ENCODE measurements at regions not wholly inside any gene's neighbourhood (a gene's known extent, or its start where the extent isn't known, plus 50 kb on each side); places are given as distances from the start of the nearest gene placed in this dataset.

DNA sequence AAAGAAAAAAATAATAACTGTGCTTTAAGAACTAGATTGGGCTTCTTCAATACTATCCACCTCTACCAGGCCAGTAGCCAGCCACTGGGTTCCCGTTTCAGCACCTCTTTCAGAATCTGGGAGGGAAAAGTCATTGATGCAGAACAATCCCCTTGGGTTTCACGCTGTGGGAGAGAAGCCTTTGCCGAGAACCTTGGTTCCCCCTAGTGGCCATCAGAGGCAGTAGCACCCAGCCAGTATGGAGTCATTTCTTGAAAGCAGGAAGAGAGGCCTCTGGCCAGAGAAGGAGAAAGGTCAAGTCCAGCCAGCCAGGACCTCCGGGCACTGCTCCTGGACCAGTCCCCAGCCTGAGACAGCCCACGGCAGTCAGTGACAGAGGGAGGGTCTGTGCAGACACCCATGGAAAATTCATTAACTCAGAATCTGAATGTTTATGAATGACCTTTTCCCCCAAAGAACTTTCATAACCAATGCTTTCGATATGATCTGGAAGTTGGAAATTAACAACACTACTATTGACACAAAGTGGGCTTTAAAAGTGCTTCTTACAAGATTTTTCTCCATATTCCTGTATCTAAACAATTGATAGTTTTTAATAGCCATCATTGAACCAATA is 51.2 kb upstream of the CDH5 start:
- DNase-seq (ENCODE audit: low spot score): peak; percentile 84
- FAIRE-seq: no peak

DNA sequence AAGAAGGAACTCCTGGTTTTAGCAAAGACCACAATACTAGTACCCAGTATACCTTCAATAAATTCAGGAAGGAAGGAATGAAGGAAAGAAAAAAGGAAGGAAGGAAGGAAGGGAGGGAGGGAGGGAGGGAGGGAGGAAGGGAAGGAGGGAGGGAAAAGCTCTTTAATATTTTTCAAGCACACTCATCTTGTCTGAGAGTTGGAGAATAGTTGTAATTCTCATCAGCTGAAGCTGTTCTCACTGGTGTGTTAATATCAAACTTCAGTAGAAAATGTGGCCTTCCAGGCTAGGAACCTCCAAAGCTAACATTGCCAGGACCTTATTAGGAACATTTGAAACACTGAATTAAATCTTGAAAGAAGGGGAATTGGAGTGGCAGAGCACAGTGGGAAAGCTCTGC is 55.2 kb upstream of the CDH5 start:
- no peak for FAIRE-seq
- no peak for DNase-seq (ENCODE audit: low spot score)

DNA sequence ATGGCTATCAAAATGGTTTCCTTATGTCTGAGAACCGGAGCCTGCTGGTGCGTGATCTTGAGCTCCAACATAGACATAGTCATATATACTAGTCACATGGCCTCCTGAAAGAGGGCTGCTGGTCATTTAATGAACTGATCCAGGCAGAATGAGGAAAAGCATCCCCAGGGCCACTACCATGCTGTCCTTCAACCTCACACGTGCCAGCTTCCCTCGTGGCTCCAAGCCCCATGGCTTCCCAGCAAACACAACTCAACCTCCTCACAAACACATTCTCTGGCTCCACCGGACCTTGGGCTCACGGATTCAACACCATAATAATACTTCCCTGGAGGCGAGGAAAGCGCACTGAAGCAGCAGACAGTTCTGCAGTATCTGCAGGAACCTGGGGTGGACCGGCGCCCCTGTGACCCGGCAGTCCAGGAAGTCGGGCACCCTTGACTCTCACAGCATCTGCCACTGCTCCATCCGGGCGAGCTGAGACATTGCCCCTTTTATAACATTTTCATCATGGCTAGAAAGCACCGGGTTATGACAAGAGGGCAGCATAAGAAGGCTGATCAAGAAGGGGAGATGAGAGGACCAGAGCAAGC is 57.2 kb upstream of the CDH5 start:
- FAIRE-seq (no peak), DNase-seq (ENCODE audit: low spot score) (no peak)

DNA sequence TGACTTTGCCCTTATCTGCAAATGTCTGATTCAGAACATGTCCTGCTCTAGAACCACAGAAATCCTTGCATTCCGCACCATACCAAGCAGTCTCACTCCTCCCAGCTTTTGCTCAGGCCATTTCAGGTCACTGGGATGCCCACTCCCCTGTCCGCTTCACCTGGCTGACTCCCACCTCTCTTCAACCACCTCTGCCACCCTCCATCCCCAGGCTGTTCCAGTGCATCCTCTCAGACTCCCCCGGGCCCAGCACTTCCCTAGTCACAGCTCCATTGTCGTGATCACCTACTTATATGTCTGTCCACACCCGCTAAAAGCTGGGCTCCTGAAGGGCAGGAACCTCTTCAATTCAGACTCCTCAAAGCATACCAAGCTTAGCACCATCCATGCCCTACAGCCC is 58.4 kb upstream of the CDH5 start:
- no peak for DNase-seq (ENCODE audit: low spot score)
- no peak for FAIRE-seq

DNA sequence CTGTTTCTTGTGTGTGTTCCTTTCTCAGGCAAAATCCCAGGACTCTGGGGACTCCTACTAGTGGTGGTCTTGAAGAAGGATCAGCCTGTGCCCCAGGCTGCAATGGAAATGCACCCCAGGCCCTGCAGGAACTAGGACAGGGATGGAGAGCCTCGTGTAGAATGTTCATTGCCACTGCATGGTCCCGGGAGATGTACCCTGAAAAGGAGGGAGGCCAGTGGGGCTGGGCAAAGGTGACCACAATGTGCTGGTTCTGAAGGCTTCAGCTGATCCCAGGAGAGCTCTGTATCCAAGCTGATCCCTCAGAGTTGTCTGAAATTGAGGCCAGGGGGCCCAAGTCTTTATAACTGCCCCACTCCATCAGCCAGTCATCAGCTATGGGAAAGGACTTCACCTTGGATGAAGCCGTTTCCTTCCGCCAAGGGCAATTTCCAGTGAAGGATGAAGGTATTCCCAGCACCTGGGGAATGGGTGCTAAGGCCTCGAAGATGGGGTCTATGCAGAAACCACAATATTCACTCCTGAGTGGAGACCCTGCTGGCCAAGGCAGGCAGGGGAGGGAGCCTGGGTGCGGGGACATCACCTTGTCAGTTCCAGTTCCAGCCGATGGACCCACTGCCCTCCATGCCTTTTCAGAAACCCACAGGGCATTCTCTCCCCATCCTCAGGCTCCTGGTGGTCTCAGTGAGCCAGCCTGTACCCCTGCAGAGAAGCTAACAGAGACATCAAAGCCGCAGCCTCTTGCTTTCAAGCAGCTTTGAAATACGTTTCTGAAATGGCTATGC is 59.9 kb upstream of the CDH5 start:
- no peak for FAIRE-seq

DNA sequence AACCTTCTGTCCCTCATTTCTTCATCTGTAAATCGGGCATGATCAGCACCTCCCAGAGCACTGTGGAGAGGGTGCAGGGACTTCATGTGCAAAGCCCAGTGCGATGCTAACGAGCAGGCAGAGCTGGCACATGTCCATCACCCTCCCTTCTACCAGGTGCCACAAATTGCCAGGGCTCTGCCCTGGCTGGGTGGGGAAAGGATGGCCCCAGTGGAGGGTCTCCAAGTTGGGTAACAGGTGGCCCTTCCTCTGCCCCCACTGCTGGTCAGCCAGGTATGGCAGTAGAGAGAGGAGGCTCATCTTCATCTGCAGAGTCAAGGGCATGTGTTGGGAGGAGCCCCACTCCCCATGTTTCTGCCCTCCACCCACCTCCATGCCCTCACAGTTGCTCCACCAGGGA is 61.5 kb upstream of the CDH5 start:
- DNase-seq (ENCODE audit: low spot score) (no peak), FAIRE-seq (no peak)

More for the DNA sequence above, 59.9 kb upstream of the CDH5 start:
- DNase-seq (ENCODE audit: low spot score): no peak

DNA sequence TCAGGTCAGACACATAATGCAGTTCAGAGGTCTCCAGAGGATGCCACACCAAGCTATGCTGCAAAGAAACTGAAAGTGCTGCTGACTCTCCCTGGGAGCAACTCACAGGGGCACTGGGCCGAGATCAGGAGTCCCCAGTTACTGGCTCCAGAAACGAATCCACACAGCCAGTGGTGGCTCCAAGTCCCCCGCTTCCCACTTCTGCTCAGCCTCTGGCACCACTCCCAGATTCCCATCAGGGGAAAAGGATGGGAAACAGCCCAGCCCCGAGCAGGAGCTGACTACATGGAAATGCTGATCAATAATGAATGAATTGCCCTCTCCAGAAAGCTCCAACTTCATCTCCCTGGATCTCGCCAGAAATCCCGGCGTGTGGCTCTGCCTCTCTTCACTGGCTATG is 62.3 kb upstream of the CDH5 start:
- no peak for FAIRE-seq
- no peak for DNase-seq (ENCODE audit: low spot score)

DNA sequence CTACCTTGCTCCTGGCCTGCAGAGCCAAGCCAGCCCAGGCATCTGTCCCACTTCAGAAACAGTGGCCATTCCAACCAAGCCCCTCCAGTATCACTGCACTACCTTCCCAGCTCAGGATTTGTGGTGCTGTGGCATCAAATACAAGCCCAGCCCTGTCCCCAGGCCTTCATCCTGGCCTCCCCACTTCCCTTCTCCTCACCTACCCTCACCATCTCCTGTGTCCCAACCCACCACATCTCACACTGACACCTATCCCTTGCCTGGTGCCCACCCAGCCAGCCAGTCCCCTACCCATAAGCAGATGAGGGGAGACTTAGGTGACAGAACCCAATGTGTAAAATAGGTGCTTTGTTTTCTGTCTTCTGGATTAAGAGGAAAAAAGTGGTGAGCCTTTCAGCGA is 66.0 kb upstream of the CDH5 start:
- FAIRE-seq: no peak
- DNase-seq (ENCODE audit: low spot score): no peak

DNA sequence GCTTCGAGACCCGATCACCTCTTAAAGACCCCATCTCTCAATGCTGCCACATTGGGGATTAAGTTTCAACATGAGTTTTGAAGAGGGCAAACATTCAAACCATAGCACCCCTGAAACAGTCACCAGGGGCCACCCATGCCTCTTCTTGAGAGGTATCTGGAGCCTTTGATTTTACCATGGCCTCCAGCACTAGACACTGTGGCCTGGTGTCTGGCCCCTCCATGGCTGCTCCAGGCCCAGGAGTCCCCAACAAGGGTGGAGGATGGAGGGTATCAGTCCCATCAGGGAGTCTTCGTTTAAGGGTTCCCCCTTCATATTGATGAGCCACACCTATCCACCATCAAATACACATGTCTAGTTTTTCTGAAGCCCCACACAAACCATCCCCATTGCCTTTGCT is 66.5 kb upstream of the CDH5 start:
- DNase-seq (ENCODE audit: low spot score): no peak
- FAIRE-seq: no peak

DNA sequence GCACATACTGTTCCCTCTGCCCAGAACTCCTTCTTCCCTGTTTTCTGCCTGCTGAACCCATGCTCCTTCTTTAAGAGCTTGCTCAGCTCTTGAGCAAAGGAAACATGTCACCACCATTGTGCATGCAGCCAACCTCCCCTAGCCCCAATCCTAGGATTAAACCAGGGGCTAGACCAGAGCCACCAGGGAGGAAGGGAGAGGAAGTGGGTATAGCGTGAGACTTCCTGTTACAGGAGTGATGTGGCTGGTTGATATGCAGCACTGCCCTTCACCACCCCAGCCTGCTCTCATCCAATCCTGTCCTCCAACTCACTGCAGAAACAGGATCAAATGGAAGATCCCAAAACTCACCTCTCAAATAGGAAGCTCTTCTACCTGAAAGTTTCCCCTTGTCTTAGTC is 67.1 kb upstream of the CDH5 start:
- FAIRE-seq (no peak), DNase-seq (ENCODE audit: low spot score) (no peak)

DNA sequence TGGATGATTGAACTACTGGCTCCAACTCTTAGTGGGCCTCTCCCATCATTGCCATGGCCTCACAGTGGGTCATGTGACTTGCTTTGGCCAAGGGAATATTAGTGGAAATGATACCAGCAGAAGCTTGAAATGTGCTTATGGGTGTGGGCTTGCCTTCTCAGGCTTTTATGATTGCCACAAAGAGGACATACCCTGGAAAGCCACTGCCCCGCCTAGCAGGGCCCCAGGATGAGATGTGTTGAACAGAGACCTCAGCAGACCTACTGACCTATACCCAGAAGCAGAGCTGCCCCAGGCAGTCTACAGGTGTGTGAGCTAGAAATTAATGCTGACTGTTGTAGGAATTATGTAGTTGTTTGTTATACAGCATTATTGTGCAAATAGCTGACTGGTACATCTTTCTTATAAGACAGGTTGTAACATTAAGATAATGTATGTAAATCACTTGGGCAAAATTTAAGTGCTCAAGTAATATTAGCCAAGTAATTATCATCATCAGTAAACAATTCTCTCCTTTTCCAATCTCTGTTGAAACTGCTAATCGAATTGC is 67.8 kb upstream of the CDH5 start:
- FAIRE-seq (no peak), DNase-seq (ENCODE audit: low spot score) (no peak)

DNA sequence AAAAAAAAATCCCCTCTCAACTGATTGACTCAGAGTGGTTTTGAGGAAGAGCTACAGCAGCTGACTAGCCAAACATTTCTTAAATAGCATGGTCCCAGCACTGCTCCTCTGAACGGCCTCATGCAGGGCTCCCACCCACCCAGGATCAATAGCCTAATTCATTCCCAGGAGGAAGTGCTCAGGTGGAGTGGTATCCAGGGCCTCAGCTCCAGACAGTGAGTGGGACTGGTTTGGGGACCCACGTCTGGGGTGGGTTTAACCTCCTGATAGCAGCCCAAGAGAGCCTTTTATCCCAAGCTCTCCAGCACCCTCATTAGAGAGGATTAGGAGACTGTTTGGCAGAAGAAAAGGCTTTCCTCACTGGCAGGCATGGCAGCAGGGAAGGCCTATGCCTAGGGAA is 68.5 kb upstream of the CDH5 start:
- DNase-seq (ENCODE audit: low spot score) (no peak), FAIRE-seq (no peak)

DNA sequence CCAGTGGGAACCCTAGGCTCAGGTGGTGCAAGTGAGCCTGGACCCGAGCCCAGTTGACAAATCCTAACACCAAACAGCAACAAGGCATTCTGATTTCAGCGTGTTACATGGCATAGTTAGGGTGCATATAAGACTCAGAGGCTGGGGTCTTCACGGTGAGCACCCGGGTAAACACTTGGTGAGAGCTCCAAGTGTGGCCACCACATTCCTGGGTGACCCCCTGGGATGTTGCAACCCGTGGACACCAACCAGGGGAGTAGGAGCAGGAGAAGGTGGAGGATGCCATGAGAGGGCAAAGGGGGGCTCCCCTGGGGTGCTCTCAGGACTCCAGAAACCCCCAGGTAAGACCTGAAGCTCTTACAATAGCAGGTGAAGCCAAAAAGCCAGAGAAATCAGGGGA is 69.9 kb upstream of the CDH5 start:
- FAIRE-seq (no peak), DNase-seq (ENCODE audit: low spot score) (no peak)

DNA sequence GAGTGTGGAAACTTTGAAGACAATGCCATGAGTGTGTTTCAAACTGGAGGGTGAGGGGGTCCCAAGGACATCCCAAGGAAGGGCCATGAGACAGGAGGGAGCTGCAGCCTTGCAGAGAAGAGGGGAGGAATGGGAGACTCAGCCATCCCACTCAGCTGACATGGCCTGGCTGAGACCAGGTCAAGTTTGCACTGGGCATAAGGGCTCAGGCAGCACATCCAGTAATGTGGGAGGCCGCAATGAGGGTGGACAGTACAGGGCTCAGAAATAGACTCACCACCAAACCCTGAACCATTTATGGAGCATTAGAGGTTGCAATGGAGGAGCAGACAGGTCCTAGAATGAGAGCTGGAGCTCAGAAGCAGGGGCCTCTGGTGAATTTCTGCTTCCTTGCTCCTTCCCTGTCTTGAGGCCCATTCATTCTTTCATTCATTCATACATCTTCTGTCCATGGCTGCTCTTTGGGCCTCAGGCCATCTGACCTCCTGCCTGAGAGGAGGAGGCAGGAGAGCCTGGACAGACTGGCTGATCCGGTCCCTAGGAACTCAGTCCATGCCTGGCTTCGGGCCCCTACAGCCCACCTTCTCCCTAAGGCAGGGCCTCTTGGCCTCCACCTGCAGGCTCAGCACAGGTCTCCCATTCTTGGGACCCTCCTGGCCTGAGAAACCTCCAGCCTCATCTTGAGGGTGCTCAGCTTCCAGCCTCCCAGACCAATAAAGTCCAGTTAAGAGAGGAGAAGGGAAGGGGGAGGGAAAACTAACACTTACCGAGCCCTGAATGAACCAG is 70.5 kb upstream of the CDH5 start:
- FAIRE-seq (no peak), DNase-seq (ENCODE audit: low spot score) (no peak)

DNA sequence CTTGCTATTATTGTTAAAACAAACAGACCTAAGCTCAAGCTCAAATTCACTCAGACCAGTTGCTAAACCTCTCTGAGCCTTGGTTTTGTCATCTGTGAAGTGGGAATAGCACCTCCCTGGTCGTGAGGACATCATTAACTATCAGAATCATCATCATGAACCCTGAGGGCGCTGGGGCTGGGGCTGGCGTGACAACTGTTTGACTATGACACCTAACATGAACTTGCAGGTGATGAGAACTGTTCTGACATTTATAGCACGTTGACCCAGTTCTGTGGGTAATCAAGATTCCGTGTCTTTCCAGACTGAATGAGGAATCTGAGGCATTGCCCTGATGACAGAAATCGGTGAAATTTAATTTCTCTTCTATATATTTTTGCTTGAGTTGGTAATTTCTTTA is 71.3 kb upstream of the CDH5 start:
- no peak for DNase-seq (ENCODE audit: low spot score)
- no peak for FAIRE-seq

DNA sequence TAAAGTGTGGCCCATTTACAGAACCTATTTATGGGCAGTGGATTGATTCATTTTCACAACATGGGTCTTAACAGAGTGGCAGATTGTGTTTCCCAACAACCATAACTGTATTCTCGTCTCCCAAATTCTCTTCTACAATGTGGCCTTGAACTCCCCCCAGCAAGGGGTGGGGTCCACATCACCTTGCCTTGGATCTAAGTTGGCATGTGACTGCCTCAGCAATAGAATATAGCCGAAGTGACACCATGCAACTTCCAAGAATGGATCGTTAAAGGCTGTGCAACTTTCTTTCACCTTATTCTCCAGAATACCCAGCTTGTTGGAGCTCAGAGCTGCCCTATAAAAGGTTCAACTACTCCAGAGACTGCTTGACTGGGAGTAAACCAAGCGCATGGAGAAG is 72.0 kb upstream of the CDH5 start:
- no peak for FAIRE-seq
- no peak for DNase-seq (ENCODE audit: low spot score)

DNA sequence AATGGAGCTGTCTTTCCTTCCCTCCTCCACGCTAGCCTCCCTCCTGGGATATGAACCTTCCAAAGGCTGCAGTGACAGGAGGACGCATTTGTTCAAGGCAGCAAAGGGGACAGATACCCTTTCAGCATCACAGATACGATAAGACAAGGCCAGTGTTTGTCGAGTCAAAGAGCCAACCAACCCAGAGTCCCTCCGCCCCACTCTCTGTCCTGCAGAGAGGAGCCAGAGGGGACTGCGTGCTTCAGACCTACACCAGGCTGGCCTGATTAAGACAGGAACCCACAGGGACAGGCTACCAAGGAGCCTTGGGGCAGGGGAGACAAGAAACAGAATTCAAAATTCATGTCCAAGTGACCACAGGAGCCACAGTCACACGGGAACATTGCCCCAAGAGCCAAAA is 72.6 kb upstream of the CDH5 start:
- FAIRE-seq: no peak
- DNase-seq (ENCODE audit: low spot score): no peak

DNA sequence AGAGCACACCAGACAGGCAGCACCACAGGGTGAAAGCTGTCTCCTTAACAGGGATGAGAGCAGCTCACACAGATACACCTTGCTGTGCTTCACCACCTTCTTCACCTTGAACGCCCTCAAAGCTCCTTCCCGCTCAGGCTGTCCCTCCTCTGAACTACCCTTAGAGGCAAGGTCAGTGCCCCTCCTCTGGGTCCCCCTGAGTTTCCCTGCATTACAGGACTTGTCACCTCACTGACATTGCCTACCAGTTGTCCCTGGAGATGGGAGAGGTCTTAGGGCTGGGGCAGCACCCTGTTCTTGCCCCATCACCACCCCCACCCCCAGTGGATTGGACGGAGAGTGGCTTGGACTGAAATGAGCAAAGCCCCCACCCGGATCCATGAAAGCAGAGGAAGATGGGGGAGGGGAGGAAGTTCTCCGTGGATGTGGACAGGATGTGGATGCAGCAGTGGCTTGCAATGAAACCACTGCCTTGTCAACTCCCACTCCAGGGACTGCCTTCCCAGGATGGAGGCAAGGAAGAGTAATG is 73.2 kb upstream of the CDH5 start:
- DNase-seq (ENCODE audit: low spot score) (no peak), FAIRE-seq (peak; percentile 13)

DNA sequence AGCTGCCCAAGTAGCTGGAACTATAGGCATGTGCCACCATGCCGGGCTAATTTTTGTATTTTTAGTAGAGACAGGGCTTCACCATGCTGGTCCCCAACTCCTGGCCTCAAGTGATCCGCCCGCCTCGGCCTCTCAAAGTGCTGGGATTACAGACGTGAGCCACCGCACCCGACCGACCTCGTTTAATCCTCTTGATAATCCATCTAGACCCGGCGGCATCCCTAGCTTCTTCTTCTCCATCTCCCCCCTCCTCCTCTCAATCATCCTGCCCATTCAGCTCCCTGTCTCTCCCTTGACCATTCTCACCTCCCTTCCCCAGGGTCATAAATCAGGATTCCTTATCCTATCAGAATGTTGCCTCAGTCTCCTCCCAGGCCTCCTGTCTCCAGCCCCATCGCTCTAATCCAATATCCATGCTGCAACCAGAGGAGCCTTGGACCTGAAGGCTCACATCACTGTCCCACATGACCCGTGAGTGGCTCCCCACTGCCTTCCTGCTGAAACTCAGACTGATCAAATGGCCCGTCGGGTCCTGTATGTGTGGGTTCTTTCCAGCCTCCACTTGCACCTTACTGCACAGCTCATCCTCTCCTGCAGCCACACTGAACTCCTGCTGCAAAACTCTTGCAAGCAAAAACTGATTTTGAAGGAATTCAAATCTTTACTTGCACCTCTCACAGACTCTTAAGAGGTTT is 74.1 kb upstream of the CDH5 start:
- FAIRE-seq: no peak

DNA sequence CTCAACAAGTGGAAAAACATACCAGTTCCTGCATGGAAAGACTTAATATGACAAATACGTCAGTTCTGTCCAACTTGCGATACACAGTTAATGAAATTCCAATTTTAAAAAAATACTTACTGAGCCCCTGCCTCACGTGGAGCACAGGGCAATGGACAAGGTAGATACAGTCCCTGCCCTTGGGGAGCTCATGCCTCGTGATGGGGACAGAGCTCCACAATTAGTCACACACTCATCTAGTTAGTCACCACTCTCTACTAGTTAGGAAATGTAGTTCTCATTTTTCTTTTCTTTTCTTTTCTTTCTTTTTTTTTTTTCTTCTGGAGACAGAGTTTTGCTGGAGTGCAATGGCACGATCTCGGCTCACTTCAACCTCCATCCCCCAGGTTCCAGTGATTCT is 74.7 kb upstream of the CDH5 start:
- no peak for DNase-seq (ENCODE audit: low spot score)
- no peak for FAIRE-seq

More for the DNA sequence above, 74.1 kb upstream of the CDH5 start:
- DNase-seq (ENCODE audit: low spot score): no peak

DNA sequence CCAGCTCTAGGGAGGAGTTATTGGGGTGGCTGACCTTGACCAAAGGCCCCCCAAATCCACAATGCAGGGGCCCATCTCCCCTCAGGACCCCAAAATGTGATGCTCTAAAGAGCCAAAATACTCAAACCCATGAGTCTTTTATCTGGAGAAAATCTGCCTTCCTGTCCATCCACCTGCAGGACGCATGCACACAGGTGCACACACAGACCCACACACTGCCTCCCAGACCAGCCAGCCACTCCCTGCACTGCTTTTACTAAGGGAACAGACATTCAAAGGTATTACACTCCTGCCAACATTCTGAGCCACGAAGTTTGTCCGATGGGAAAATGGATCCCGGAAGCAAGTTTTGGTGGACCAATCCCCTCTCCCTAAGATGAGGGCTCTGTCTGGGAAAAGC is 76.1 kb upstream of the CDH5 start:
- FAIRE-seq (no peak), DNase-seq (ENCODE audit: low spot score) (no peak)

Data from urothelium cell line (cell line).